GM21423 (cell line): ENCODE measurements at regions not wholly inside any gene's neighbourhood (a gene's known extent, or its start where the extent isn't known, plus 50 kb on each side); places are given as distances from the start of the nearest gene placed in this dataset.

Experiments
- ATAC-seq: cut with Tn5 transposase; IDR thresholded peaks from one replicate; pipeline ENCODE4 v1.9.1; 2021; ENCODE audit warnings: mild to moderate bottlenecking, moderate library complexity; ENCODE audit not compliant: unreplicated experiment

- ATAC-seq, result no peak
Measured at GRCh38 chr2:12325806-12326205, 390.9 kb upstream of the TRIB2 start.

GRCh38 chr2:12326449-12327190 lies 390.1 kb upstream of the TRIB2 start:
- no peak for ATAC-seq

- ATAC-seq, result no peak
Measured at GRCh38 chr2:12330916-12331315, 385.8 kb upstream of the TRIB2 start.

- no peak for ATAC-seq
Measured at GRCh38 chr2:12331698-12332097, 385.0 kb upstream of the TRIB2 start.

DNA sequence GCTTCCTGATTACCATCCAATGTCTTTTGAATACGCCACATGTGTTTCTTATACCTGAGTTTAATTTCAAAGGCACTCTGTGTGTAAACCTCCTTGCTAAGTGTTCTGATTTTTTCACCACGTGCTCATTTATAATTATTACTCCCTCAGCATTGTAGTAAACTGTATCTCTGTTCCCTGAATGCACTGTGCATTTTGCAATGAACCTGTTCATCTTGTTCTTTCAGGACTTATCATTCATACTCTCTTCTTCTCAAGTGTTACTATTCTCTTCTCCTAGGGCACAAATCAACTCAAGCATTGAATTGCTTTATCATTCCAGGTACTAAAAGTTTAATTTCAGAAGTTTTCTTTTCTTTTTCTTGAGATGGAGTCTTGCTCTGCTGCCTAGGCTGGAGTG lies 383.4 kb upstream of the TRIB2 start:
- no peak for ATAC-seq

DNA sequence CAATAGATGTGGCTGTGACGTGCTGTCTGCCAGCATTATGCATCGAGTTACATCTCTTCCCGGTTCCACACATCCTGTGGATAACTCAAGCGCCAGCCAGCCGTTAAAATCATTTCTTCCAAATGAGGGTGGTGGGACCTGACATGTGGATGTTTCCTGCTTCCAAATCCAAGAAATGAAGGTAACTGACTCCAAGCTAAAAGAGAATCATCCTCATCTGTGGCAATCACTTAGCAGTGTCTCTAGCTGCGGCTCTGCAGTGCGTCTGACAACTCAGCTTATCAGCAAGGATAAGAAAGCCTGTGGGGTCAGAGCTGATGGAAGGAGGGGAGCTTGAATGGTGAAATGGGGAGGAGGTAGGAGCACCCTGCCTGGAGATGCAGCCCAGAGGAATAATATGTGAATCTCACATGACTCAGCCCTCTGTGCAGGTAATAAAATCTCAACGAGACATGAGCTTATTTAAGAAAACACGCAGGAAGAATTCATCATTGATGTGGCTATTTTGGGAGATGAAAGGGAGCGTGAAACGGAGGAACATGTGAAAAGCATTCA lies 382.2 kb upstream of the TRIB2 start:
- no peak for ATAC-seq

DNA sequence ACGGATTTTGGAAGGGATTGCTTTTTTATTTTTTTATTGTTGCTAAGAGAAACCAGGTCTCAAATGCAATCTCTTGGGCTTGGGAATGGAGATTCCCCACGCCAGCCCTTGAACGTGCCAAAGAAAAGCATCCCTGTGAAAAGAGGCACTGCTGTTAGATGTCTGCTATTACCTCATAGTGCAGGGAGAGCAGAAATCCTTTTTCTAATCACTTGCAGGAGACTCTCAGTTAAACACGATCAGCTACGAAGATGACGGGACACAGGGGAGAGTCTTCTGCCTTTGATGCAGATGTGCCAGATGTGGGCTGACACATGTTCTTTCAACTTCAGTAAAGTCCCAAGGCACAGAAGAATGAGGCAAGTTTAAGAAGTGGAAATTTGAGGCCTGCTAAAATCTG lies 381.6 kb upstream of the TRIB2 start:
- ATAC-seq, result no peak

DNA sequence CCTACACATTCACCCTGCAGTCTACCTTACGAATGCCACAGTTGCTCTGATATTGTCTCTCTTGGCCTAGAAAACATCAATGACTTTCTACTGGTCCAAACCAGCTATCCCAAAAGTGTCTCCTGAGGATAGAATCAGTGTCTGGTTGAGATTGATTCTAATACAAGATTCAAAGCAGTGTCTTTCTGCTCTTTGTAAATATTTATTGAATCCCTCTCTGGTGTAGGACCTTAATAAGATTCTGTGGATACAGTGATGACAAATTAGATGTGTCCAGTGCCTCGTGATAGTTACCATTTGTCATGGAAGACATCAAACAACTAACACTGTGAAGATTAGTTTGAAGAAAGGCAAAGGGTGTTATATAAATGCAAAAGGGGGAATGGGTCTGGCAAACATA lies 380.7 kb upstream of the TRIB2 start:
- ATAC-seq, result no peak

DNA sequence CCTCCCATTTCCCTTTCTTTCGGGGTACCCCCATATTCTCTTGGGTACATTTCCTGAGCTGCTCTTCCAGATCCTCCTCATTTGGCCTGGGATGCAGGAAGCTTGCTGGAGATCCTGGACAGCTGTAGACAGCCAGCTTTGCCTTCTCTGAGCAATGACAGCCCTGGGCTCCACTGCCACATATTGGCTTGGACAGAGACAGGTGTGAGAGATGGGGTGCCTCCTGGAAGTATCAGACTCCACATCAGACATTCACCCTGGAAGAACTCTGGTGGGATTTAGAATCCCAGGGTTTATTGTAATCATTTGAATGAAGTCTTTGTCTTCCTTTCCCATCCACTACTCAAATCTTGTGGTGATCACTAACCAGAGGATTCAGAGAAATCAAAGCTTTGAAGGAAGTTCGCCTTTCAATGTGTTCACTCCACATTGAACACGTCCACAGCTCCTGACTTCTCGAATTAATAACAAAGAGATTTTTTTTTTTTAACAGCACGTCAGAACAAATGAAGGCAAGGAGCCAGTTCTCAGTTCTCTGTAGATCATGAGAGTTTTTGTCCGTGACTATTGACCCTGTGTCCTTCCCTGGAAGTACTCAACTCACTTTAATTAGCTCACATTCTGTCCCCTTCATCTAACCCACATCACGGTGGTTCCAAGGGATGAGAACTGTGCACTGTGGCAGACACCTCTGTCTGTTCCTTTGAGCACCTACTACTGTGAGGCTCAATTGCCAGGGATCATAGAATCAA lies 377.6 kb upstream of the TRIB2 start:
- no peak for ATAC-seq

DNA sequence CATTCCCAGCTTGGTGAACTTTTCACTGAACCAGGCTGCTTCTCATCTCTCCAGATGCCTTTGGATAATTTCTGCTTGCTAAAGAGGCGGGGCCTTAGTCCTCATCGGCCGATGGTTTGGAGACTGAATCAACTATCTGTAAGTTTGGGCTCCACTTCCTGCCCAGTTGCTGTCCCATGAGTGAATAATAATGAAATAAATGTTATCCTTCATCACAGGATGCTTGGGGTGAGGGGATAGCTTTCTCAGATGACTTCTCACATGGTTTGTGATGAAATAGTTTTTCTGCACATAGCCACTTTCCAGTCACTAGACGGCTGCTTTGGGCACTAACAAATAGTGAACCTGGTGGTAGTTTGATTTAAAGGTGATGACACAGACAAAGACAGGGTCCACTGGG lies 376.6 kb upstream of the TRIB2 start:
- no peak for ATAC-seq

DNA sequence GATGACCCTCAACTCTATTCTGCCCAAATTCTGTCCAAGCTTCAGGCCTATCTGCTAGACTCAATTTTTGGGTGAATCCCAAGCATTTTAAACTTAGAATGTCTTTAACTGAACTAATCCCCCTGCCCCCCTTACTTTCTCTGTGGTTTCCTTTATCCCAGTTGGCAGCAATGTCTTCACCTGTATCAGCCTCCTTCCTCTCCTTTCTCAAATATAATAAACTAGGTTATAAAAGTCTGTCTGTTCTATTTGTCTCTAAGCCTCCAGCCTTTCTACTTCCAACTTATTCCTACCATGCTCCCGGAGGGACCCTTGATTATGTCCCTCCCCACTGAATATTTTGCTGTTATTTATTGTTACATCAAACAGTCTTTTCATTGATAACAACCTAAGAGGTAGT lies 375.5 kb upstream of the TRIB2 start:
- no peak for ATAC-seq

GRCh38 chr2:12341920-12342319 lies 374.8 kb upstream of the TRIB2 start:
- no peak for ATAC-seq

GRCh38 chr2:12343141-12343540 lies 373.6 kb upstream of the TRIB2 start:
- ATAC-seq, result no peak

- no peak for ATAC-seq
Measured at GRCh38 chr2:12347066-12347493, 369.7 kb upstream of the TRIB2 start.

GRCh38 chr2:12348216-12348615 lies 368.5 kb upstream of the TRIB2 start:
- ATAC-seq, result no peak

GRCh38 chr2:12350821-12351220 lies 365.9 kb upstream of the TRIB2 start:
- no peak for ATAC-seq

DNA sequence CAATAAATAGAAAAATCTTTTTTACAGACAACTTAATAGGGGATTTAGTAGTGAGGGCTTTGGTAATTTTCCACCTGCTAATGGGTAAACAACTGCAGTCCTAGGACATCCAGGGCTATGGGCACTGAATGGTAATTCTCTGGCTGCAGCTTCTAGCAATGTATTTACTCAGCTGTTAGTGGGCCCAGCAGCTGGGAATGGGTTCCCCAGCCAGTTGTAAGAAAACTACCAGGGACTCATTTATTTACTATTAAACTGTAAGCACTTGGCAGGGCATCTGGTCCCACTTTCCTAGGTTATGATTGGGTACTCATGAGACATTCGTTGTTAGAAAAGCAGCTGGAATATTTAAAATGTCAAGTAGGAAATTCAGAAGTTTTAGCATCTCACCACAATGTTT lies 363.8 kb upstream of the TRIB2 start:
- no peak for ATAC-seq

DNA sequence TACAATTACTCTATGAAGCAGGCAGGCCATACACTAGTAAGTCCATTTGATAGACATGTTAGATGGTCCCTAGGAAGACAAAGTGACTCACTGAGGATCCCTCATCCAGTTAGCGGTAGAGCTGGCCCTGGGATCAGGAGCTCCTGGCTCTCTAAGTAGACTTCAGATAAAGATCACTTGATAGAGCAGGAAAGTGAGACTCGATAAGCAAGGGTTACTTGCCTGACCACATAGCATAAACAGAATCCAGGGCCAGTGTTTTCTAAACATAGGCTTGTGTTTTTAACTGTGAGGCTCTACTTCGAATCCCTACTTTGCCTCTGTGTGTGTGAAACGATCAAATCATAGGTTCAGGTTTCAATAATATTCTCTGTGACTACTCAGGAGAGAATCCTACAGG lies 355.2 kb upstream of the TRIB2 start:
- no peak for ATAC-seq

GRCh38 chr2:12363138-12363537 lies 353.6 kb upstream of the TRIB2 start:
- no peak for ATAC-seq

- ATAC-seq, result no peak
Measured at GRCh38 chr2:12363569-12363968, 353.2 kb upstream of the TRIB2 start.

GRCh38 chr2:12369566-12369965 lies 347.2 kb upstream of the TRIB2 start:
- ATAC-seq, result no peak

DNA sequence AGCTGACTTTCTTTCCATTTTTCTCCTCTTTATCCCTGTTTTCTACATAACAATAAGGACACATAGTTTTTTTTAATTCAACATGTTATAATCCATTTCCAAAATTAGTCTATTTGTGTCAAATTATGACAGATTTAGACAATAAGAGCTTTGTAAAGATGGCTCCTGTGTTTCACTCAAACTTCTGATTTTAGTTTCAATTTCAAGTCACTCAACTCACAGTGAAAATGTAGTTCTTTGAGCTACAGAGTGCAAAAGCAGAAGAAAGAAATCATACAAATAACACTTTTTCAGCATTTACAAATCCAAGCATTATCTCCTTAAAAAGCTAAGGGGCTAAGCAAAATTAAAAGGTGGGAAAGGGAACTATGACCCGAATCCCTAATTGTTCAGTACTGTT lies 340.7 kb upstream of the TRIB2 start:
- no peak for ATAC-seq
